K562 (cell line): ENCODE measurements at regions not wholly inside any gene's neighbourhood (a gene's known extent, or its start where the extent isn't known, plus 50 kb on each side); places are given as distances from the start of the nearest gene placed in this dataset.

Source experiments
- C11orf30 ChIP-seq: fragments of 450-650 bp; IDR thresholded peaks from 2 replicates; pipeline ENCODE4 v1.6.1; 2016; ENCODE audit warnings: low read depth, mild to moderate bottlenecking
- CBX5 ChIP-seq: IDR thresholded peaks from 2 replicates; pipeline ENCODE4 v1.6.1; 2014; ENCODE audit warnings: low read depth, borderline replicate concordance
- KLF1 ChIP-seq: fragments of 450-650 bp; IDR thresholded peaks from 2 replicates; pipeline ENCODE4 v1.6.1; 2016; ENCODE audit warnings: missing genetic modification characterization, missing compliant biosample characterization
- MAFF ChIP-seq: IDR thresholded peaks from 2 replicates; pipeline ENCODE4 v1.6.1; 2012; ENCODE audit warnings: low read length, improper control_type of control experiment
- NR4A1 ChIP-seq, 2 experiments: fragments of 250-450 bp in 1 of 2; fragments of 450-650 bp in 1 of 2; sonication (Bioruptor Pico) in 1 of 2; IDR thresholded peaks; 2 replicates each; pipeline versions ENCODE4 v1.4.0 to v1.6.1; 2016 to 2020; ENCODE audit warnings: mild to moderate bottlenecking in 2 of 2, missing compliant biosample characterization in 1 of 2, missing genetic modification characterization in 1 of 2, moderate library complexity in 1 of 2
- PHTF2 ChIP-seq: fragments of 250-450 bp; sonication (Bioruptor Pico); IDR thresholded peaks from 2 replicates; pipeline ENCODE4 v1.5.0; 2021; ENCODE audit warnings: mild to moderate bottlenecking
- ZBTB17 ChIP-seq: fragments of 450-650 bp; formaldehyde crosslinking; IDR thresholded peaks from 2 replicates; pipeline ENCODE4 v1.4.0; 2020; ENCODE audit warnings: mild to moderate bottlenecking
- TF ChIP-seq, protein P1 (sequence below): fragments of 200-600 bp; sonication (generic); IDR thresholded peaks from one replicate; pipeline ENCODE4 v1.6.1; 2012; ENCODE audit warnings: mild to moderate bottlenecking, low read depth, low read length, inconsistent platforms
- TF ChIP-seq, protein P2 (sequence below): sonication (generic); formaldehyde crosslinking; IDR thresholded peaks from 2 replicates; pipeline ENCODE4 v1.4.0; 2020; ENCODE audit warnings: mild to moderate bottlenecking, missing genetic modification reagents
- TF ChIP-seq, protein P3 (sequence below): fragments of 250-450 bp; sonication (Bioruptor Pico); IDR thresholded peaks from 2 replicates; pipeline ENCODE4 v1.4.0; 2020; ENCODE audit warnings: borderline replicate concordance
- TF ChIP-seq, protein P4 (sequence below), 2 experiments: IDR thresholded peaks; 2 replicates each; pipeline ENCODE4 v1.6.1; 2012; ENCODE audit warnings: improper control_type of control experiment in 2 of 2, low read depth in 2 of 2, low read length in 2 of 2, borderline replicate concordance in 1 of 2

- TF ChIP-seq, protein P1, sequence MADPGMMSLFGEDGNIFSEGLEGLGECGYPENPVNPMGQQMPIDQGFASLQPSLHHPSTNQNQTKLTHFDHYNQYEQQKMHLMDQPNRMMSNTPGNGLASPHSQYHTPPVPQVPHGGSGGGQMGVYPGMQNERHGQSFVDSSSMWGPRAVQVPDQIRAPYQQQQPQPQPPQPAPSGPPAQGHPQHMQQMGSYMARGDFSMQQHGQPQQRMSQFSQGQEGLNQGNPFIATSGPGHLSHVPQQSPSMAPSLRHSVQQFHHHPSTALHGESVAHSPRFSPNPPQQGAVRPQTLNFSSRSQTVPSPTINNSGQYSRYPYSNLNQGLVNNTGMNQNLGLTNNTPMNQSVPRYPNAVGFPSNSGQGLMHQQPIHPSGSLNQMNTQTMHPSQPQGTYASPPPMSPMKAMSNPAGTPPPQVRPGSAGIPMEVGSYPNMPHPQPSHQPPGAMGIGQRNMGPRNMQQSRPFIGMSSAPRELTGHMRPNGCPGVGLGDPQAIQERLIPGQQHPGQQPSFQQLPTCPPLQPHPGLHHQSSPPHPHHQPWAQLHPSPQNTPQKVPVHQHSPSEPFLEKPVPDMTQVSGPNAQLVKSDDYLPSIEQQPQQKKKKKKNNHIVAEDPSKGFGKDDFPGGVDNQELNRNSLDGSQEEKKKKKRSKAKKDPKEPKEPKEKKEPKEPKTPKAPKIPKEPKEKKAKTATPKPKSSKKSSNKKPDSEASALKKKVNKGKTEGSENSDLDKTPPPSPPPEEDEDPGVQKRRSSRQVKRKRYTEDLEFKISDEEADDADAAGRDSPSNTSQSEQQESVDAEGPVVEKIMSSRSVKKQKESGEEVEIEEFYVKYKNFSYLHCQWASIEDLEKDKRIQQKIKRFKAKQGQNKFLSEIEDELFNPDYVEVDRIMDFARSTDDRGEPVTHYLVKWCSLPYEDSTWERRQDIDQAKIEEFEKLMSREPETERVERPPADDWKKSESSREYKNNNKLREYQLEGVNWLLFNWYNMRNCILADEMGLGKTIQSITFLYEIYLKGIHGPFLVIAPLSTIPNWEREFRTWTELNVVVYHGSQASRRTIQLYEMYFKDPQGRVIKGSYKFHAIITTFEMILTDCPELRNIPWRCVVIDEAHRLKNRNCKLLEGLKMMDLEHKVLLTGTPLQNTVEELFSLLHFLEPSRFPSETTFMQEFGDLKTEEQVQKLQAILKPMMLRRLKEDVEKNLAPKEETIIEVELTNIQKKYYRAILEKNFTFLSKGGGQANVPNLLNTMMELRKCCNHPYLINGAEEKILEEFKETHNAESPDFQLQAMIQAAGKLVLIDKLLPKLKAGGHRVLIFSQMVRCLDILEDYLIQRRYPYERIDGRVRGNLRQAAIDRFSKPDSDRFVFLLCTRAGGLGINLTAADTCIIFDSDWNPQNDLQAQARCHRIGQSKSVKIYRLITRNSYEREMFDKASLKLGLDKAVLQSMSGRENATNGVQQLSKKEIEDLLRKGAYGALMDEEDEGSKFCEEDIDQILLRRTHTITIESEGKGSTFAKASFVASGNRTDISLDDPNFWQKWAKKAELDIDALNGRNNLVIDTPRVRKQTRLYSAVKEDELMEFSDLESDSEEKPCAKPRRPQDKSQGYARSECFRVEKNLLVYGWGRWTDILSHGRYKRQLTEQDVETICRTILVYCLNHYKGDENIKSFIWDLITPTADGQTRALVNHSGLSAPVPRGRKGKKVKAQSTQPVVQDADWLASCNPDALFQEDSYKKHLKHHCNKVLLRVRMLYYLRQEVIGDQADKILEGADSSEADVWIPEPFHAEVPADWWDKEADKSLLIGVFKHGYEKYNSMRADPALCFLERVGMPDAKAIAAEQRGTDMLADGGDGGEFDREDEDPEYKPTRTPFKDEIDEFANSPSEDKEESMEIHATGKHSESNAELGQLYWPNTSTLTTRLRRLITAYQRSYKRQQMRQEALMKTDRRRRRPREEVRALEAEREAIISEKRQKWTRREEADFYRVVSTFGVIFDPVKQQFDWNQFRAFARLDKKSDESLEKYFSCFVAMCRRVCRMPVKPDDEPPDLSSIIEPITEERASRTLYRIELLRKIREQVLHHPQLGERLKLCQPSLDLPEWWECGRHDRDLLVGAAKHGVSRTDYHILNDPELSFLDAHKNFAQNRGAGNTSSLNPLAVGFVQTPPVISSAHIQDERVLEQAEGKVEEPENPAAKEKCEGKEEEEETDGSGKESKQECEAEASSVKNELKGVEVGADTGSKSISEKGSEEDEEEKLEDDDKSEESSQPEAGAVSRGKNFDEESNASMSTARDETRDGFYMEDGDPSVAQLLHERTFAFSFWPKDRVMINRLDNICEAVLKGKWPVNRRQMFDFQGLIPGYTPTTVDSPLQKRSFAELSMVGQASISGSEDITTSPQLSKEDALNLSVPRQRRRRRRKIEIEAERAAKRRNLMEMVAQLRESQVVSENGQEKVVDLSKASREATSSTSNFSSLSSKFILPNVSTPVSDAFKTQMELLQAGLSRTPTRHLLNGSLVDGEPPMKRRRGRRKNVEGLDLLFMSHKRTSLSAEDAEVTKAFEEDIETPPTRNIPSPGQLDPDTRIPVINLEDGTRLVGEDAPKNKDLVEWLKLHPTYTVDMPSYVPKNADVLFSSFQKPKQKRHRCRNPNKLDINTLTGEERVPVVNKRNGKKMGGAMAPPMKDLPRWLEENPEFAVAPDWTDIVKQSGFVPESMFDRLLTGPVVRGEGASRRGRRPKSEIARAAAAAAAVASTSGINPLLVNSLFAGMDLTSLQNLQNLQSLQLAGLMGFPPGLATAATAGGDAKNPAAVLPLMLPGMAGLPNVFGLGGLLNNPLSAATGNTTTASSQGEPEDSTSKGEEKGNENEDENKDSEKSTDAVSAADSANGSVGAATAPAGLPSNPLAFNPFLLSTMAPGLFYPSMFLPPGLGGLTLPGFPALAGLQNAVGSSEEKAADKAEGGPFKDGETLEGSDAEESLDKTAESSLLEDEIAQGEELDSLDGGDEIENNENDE = no peak
- TF ChIP-seq C11orf30 (no peak), CBX5 (no peak), KLF1 (tag) (no peak), PHTF2 (CRISPR knock-in tag) (no peak), NR4A1 (CRISPR knock-in tag; IDR thresholded peaks at IDR 0.05) (no peak), NR4A1 (tag; IDR thresholded peaks at IDR 0.05) (no peak), ZBTB17 (no peak), MAFF (no peak)
- TF ChIP-seq, protein P2, sequence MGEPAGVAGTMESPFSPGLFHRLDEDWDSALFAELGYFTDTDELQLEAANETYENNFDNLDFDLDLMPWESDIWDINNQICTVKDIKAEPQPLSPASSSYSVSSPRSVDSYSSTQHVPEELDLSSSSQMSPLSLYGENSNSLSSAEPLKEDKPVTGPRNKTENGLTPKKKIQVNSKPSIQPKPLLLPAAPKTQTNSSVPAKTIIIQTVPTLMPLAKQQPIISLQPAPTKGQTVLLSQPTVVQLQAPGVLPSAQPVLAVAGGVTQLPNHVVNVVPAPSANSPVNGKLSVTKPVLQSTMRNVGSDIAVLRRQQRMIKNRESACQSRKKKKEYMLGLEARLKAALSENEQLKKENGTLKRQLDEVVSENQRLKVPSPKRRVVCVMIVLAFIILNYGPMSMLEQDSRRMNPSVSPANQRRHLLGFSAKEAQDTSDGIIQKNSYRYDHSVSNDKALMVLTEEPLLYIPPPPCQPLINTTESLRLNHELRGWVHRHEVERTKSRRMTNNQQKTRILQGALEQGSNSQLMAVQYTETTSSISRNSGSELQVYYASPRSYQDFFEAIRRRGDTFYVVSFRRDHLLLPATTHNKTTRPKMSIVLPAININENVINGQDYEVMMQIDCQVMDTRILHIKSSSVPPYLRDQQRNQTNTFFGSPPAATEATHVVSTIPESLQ (CRISPR knock-in tag) = no peak
- TF ChIP-seq, protein P3, sequence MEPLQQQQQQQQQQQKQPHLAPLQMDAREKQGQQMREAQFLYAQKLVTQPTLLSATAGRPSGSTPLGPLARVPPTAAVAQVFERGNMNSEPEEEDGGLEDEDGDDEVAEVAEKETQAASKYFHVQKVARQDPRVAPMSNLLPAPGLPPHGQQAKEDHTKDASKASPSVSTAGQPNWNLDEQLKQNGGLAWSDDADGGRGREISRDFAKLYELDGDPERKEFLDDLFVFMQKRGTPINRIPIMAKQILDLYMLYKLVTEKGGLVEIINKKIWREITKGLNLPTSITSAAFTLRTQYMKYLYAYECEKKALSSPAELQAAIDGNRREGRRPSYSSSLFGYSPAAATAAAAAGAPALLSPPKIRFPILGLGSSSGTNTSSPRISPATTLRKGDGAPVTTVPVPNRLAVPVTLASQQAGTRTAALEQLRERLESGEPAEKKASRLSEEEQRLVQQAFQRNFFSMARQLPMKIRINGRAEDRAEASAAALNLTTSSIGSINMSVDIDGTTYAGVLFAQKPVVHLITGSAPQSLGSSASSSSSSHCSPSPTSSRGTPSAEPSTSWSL (CRISPR knock-in tag) = no peak
- TF ChIP-seq, protein P4, sequence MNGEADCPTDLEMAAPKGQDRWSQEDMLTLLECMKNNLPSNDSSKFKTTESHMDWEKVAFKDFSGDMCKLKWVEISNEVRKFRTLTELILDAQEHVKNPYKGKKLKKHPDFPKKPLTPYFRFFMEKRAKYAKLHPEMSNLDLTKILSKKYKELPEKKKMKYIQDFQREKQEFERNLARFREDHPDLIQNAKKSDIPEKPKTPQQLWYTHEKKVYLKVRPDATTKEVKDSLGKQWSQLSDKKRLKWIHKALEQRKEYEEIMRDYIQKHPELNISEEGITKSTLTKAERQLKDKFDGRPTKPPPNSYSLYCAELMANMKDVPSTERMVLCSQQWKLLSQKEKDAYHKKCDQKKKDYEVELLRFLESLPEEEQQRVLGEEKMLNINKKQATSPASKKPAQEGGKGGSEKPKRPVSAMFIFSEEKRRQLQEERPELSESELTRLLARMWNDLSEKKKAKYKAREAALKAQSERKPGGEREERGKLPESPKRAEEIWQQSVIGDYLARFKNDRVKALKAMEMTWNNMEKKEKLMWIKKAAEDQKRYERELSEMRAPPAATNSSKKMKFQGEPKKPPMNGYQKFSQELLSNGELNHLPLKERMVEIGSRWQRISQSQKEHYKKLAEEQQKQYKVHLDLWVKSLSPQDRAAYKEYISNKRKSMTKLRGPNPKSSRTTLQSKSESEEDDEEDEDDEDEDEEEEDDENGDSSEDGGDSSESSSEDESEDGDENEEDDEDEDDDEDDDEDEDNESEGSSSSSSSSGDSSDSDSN (IDR thresholded peaks at IDR 0.05; ENCODE audit: borderline replicate concordance in 1 of 2, low read depth in 2 of 2, low read length in 2 of 2) = no peak
Measured at GRCh38 chr1:168368131-168368530, 87.5 kb downstream of the TBX19 start (continued).
